GM12892 (cell line): ENCODE measurements at regions not wholly inside any gene's neighbourhood (a gene's known extent, or its start where the extent isn't known, plus 50 kb on each side); places are given as distances from the start of the nearest gene placed in this dataset.

Experiments
- POLR2A ChIP-seq: IDR thresholded peaks from 2 replicates; pipeline ENCODE4 v1.6.1; 2011; ENCODE audit warnings: low read depth, low read length, control low read depth
- POLR2AphosphoS5 ChIP-seq: IDR thresholded peaks from 2 replicates; pipeline ENCODE4 v1.6.1; 2011; ENCODE audit warnings: low read depth, low read length, control low read depth
- TAF1 ChIP-seq: IDR thresholded peaks from 2 replicates; pipeline ENCODE4 v1.6.1; 2011; ENCODE audit warnings: low read depth, mild to moderate bottlenecking, control low read depth, low read length, borderline replicate concordance

GRCh38 chr6:14290772-14291330 lies 173.3 kb downstream of the CD83 start:
- TF ChIP-seq POLR2AphosphoS5 (no peak), POLR2A (no peak), TAF1 (no peak)
